T-cell (primary cell): ENCODE measurements at regions not wholly inside any gene's neighbourhood (a gene's known extent, or its start where the extent isn't known, plus 50 kb on each side); places are given as distances from the start of the nearest gene placed in this dataset.

Experiments used
- ATAC-seq, 4 experiments: fragments of 200-7000 bp in 3 of 4; fragments of 150-1000 bp in 1 of 4; cut with Tn5 transposase; replicated peaks in 1 of 4; 1 replicate in 3 of 4; 2 replicates in 1 of 4; pipeline ENCODE4 v1.10.0; 2021; ENCODE audit warnings: moderate library complexity in 3 of 4, mild to moderate bottlenecking in 2 of 4, moderate number of reproducible peaks in 1 of 4
- CTCF ChIA-PET, 2 donors: fragments of 300-600 bp; sonication (Branson Sonifier 250); formaldehyde crosslinking; loops; one replicate each; lab custom pipeline; 2022; ENCODE audit warnings: antibody characterized with exemption in 2 of 2; lab: Charles Lee
- POLR2A ChIA-PET, 2 donors: fragments of 300-600 bp; sonication (Branson Sonifier 250); formaldehyde crosslinking; loops; one replicate each; lab custom pipeline; 2022; ENCODE audit warnings: antibody characterized with exemption in 2 of 2; lab: Charles Lee
- DNase-seq, 35 experiments: peaks; one replicate each; pipeline versions ENCODE4 v3.0.0 to v3.0.0-alpha.2; 2013 to 2023
- H3K27ac ChIP-seq: one replicate; pipeline ENCODE4 v1.5.1; 2013; ENCODE audit warnings: low read length
- H3K27me3 ChIP-seq, 2 experiments: replicated peaks in 1 of 2; 1 replicate in 1 of 2; 2 replicates in 1 of 2; pipeline versions ENCODE4 v1.6.1 to v1.7.0; 2013; ENCODE audit warnings: low read length in 1 of 2, mixed read lengths in 1 of 2; ENCODE audit not compliant: control insufficient read depth in 2 of 2, insufficient read depth in 2 of 2; ENCODE audit errors: extremely low read depth in 1 of 2
- H3K36me3 ChIP-seq, 2 donors: 1 replicate in 1 of 2; 2 replicates in 1 of 2; pipeline versions ENCODE4 v1.6.1 to v1.7.0; 2013; ENCODE audit warnings: low read length in 1 of 2; ENCODE audit not compliant: control insufficient read depth in 2 of 2, insufficient read depth in 1 of 2; ENCODE audit errors: extremely low read depth in 1 of 2
- H3K4me1 ChIP-seq, 2 experiments: 1 replicate in 1 of 2; 2 replicates in 1 of 2; pipeline versions ENCODE4 v1.6.1 to v1.7.0; 2013; ENCODE audit warnings: low read length in 2 of 2, mixed read lengths in 1 of 2; ENCODE audit not compliant: insufficient read depth in 2 of 2, control insufficient read depth in 1 of 2; ENCODE audit errors: extremely low read depth in 1 of 2
- H3K4me3 ChIP-seq, 2 donors: 1 replicate in 1 of 2; 2 replicates in 1 of 2; pipeline versions ENCODE4 v1.5.1 to v1.7.0; 2013; ENCODE audit warnings: mild to moderate bottlenecking in 2 of 2, low read length in 1 of 2, moderate library complexity in 1 of 2; ENCODE audit not compliant: control insufficient read depth in 1 of 2; ENCODE audit errors: extremely low read depth in 1 of 2
- H3K9me3 ChIP-seq: 2 replicates; pipeline ENCODE4 v1.7.0; 2013
- H3K27ac Mint-ChIP-seq, 2 donors: one replicate each; pipeline ENCODE4 v1.8.0; 2020 to 2021; ENCODE audit warnings: mild to moderate bottlenecking in 2 of 2, mixed read lengths in 2 of 2
- H3K27me3 Mint-ChIP-seq, 2 donors: one replicate each; pipeline ENCODE4 v1.8.0; 2021 to 2022; ENCODE audit warnings: mixed read lengths in 2 of 2
- H3K36me3 Mint-ChIP-seq: one replicate; pipeline ENCODE4 v1.8.0; 2021; ENCODE audit warnings: mixed read lengths
- H3K4me1 Mint-ChIP-seq, 3 donors: one replicate each; pipeline ENCODE4 v1.8.0; 2020 to 2022; ENCODE audit warnings: mixed read lengths in 3 of 3, mild to moderate bottlenecking in 1 of 3
- H3K4me3 Mint-ChIP-seq, 3 donors: one replicate each; pipeline ENCODE4 v1.8.0; 2020 to 2022; ENCODE audit warnings: mild to moderate bottlenecking in 3 of 3, mixed read lengths in 3 of 3, moderate library complexity in 3 of 3
- H3K9me3 Mint-ChIP-seq, 3 donors: one replicate each; pipeline ENCODE4 v1.8.0; 2020 to 2022; ENCODE audit warnings: mixed read lengths in 3 of 3
- WGBS: methylation state at CpG from one replicate; pipeline ENCODE4 v1.1.5; 2013; ENCODE audit warnings: missing lambda C conversion rate; ENCODE audit not compliant: insufficient coverage; 5-methylcytosine and 5-hydroxymethylcytosine counted together

- Histone ChIP-seq H3K4me1 (no peaks in the 10 kb centered on the region), H3K36me3 (peaks cover 5 to 8% of the 10 kb centered on the region in 2 donors), H3K27ac (no peak overlapping the region), H3K27me3 (no peaks in the 10 kb centered on the region), H3K9me3 (no peaks in the 10 kb centered on the region), H3K4me3 (no peak overlapping the region)
- peaks cover 17% of the 10 kb centered on the region for H3K36me3 Mint-ChIP-seq
- ChIA-PET CTCF (no interaction called here), POLR2A (no interaction called here)
- H3K9me3 Mint-ChIP-seq = no peaks in the 10 kb centered on the region
- WGBS = 91% methylated on average over 2 of the region's 4 CpGs
- no peaks in the 10 kb centered on the region for H3K27me3 Mint-ChIP-seq
- no peak overlapping the region for H3K27ac Mint-ChIP-seq
- no peak overlapping the region for H3K4me3 Mint-ChIP-seq
- ATAC-seq (no peak), DNase-seq (no peak)
- H3K4me1 Mint-ChIP-seq = peaks cover 9 to 28% (median 14%) of the 10 kb centered on the region in 3 donors
Observed at GRCh38 chr3:42037318-42037945, 53.7 kb upstream of the TRAK1 start.

GRCh38 chr3:42036483-42036823, 54.7 kb upstream of the TRAK1 start:
- ChIA-PET CTCF (no interaction called here), POLR2A (no interaction called here)
- H3K4me3 Mint-ChIP-seq = no peak overlapping the region
- peaks cover 17% of the 10 kb centered on the region for H3K36me3 Mint-ChIP-seq
- no peaks in the 10 kb centered on the region for H3K9me3 Mint-ChIP-seq
- no peaks in the 10 kb centered on the region for H3K4me1 ChIP-seq
- ATAC-seq (no peak), DNase-seq (no peak)
- no peak overlapping the region for H3K27ac ChIP-seq
- H3K4me1 Mint-ChIP-seq = peaks cover 14 to 32% (median 15%) of the 10 kb centered on the region in 3 donors
- no peaks in the 10 kb centered on the region for H3K27me3 Mint-ChIP-seq
- peaks cover 5 to 8% of the 10 kb centered on the region in 2 donors for H3K36me3 ChIP-seq
- no peak overlapping the region for H3K27ac Mint-ChIP-seq
- H3K4me3 ChIP-seq = no peak overlapping the region
- H3K27me3 ChIP-seq = no peaks in the 10 kb centered on the region
- H3K9me3 ChIP-seq = no peaks in the 10 kb centered on the region
- WGBS = 92% methylated on average over 2 of the region's 3 CpGs

GRCh38 chr3:42035816-42036482, 55.2 kb upstream of the TRAK1 start:
- Histone ChIP-seq H3K27ac (no peak overlapping the region), H3K27me3 (no peaks in the 10 kb centered on the region), H3K4me1 (no peaks in the 10 kb centered on the region), H3K9me3 (no peaks in the 10 kb centered on the region), H3K4me3 (no peak overlapping the region), H3K36me3 (peaks cover 5 to 8% of the 10 kb centered on the region in 2 donors)
- Mint-ChIP-seq H3K4me3 (no peak overlapping the region), H3K36me3 (peaks cover 17% of the 10 kb centered on the region), H3K9me3 (no peaks in the 10 kb centered on the region), H3K27me3 (no peaks in the 10 kb centered on the region), H3K4me1 (peaks cover 13 to 30% (median 14%) of the 10 kb centered on the region in 3 donors), H3K27ac (no peak overlapping the region)
- 90% methylated on average over 3 of the region's 4 CpGs for WGBS
- no peak for DNase-seq
- CTCF ChIA-PET = no interaction called here
- POLR2A ChIA-PET = no interaction called here
- ATAC-seq = no peak

DNA sequence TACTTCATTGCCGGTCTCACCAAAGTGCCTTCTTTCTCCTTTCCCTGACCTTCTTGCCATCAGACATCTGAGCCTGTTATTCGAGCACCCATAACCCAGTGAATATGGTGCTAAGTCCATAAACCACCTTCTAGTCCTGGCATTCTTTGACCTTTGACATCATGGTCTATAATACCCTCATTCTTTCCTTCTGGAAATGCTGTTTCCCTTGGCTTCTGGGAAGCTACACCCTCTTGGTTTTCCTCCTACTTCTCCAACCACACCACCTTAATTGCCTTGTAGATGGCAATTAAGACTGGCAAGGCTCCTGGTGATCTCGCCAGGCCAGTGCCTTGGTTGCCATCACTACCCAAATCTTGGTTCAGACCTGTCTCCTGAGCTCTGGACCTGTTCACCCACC, 56.1 kb upstream of the TRAK1 start:
- H3K27ac ChIP-seq = no peak overlapping the region
- Mint-ChIP-seq H3K36me3 (peaks cover 17% of the 10 kb centered on the region), H3K4me3 (no peak overlapping the region)

DNA sequence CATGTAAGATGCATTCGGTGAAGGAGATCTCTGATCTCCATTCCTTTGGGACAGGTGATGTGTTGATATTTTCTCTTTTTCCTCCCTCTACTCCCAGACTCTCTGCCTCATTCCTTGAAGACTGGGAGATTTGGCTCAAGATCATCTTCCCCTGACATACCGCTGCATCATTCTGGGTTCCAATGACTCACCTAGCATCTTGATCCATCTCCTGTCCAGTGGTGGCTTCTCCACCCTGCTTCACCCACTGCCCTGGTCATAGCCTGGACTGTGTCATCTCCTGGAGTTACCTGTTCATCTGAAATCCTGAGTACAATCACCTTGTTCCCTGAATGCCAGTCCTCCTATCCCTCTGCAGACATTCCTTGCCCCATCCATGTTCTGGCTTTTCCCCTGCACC, 57.4 kb upstream of the TRAK1 start:
- no peak for DNase-seq
- Mint-ChIP-seq H3K4me3 (no peak overlapping the region), H3K36me3 (peaks cover 19% of the 10 kb centered on the region), H3K27ac (no peak overlapping the region), H3K27me3 (no peaks in the 10 kb centered on the region), H3K9me3 (no peaks in the 10 kb centered on the region), H3K4me1 (peaks cover 16 to 33% (median 17%) of the 10 kb centered on the region in 3 donors)
- ATAC-seq = no peak
- H3K27ac ChIP-seq = no peak overlapping the region
- H3K4me3 ChIP-seq = no peak overlapping the region
- H3K4me1 ChIP-seq = no peaks in the 10 kb centered on the region
- ChIA-PET CTCF (no interaction called here), POLR2A (no interaction called here)
- 100% methylated on average over 1 of the region's 2 CpGs for WGBS
- H3K27me3 ChIP-seq = no peaks in the 10 kb centered on the region
- H3K36me3 ChIP-seq = peaks cover 5 to 8% of the 10 kb centered on the region in 2 donors
- no peaks in the 10 kb centered on the region for H3K9me3 ChIP-seq

More for the DNA sequence above, 56.1 kb upstream of the TRAK1 start:
- DNase-seq (no peak), ATAC-seq (no peak)
- H3K9me3 Mint-ChIP-seq = no peaks in the 10 kb centered on the region
- 100% methylated on average over 3 of the region's 3 CpGs for WGBS
- CTCF ChIA-PET = no interaction called here
- peaks cover 5 to 8% of the 10 kb centered on the region in 2 donors for H3K36me3 ChIP-seq
- H3K27me3 Mint-ChIP-seq = no peaks in the 10 kb centered on the region
- no peak overlapping the region for H3K4me3 ChIP-seq
- POLR2A ChIA-PET = no interaction called here
- H3K27me3 ChIP-seq = no peaks in the 10 kb centered on the region
- H3K4me1 ChIP-seq = no peaks in the 10 kb centered on the region
- no peak overlapping the region for H3K27ac Mint-ChIP-seq
- peaks cover 13 to 32% (median 14%) of the 10 kb centered on the region in 3 donors for H3K4me1 Mint-ChIP-seq
- H3K9me3 ChIP-seq = no peaks in the 10 kb centered on the region

GRCh38 chr3:42032693-42033349, 58.3 kb upstream of the TRAK1 start:
- Histone ChIP-seq H3K9me3 (no peaks in the 10 kb centered on the region), H3K4me3 (no peak overlapping the region), H3K36me3 (peaks cover 5 to 8% of the 10 kb centered on the region in 2 donors), H3K27ac (no peak overlapping the region), H3K27me3 (no peaks in the 10 kb centered on the region), H3K4me1 (no peaks in the 10 kb centered on the region)
- DNase-seq (no peak), ATAC-seq (no peak)
- POLR2A ChIA-PET = no interaction called here
- 93% methylated on average over 6 of the region's 15 CpGs for WGBS
- Mint-ChIP-seq H3K27me3 (no peaks in the 10 kb centered on the region), H3K36me3 (peaks cover 25% of the 10 kb centered on the region), H3K4me1 (peaks cover 22 to 38% (median 24%) of the 10 kb centered on the region in 3 donors), H3K4me3 (no peak overlapping the region), H3K9me3 (peaks cover 0 to 6% (median 4%) of the 10 kb centered on the region in 3 donors), H3K27ac (no peak overlapping the region)
- CTCF ChIA-PET = no interaction called here
